Type B pancreatic cell (in vitro differentiated cells): ENCODE measurements at regions not wholly inside any gene's neighbourhood (a gene's known extent, or its start where the extent isn't known, plus 50 kb on each side); places are given as distances from the start of the nearest gene placed in this dataset.

ENCODE experiments used
- DNase-seq: peaks from one replicate; pipeline ENCODE4 v3.0.0; 2021; ENCODE audit warnings: mixed read lengths; ENCODE audit not compliant: unreplicated experiment; ENCODE audit errors: extremely low spot score
- H3K27ac Mint-ChIP-seq: 2 replicates; pipeline ENCODE4 v1.8.0; 2021; ENCODE audit warnings: mild to moderate bottlenecking, mixed read lengths
- H3K27me3 Mint-ChIP-seq: 2 replicates; pipeline ENCODE4 v1.8.0; 2021; ENCODE audit warnings: mixed read lengths
- H3K36me3 Mint-ChIP-seq: 2 replicates; pipeline ENCODE4 v1.8.0; 2021; ENCODE audit warnings: mixed read lengths
- H3K4me1 Mint-ChIP-seq: one replicate; pipeline ENCODE4 v1.8.0; 2021; ENCODE audit warnings: mixed read lengths; ENCODE audit not compliant: unreplicated experiment
- H3K4me3 Mint-ChIP-seq: 2 replicates; pipeline ENCODE4 v1.8.0; 2021; ENCODE audit warnings: mild to moderate bottlenecking, mixed read lengths
- H3K9me3 Mint-ChIP-seq: 2 replicates; pipeline ENCODE4 v1.8.0; 2021; ENCODE audit warnings: mixed read lengths
- CTCF ChIP-seq: fragments of 200-600 bp; sonication (generic); conservative IDR thresholded peaks from 2 replicates; pipeline ENCODE4 v1.5.0; 2021; ENCODE audit warnings: antibody characterized with exemption, mild to moderate bottlenecking

GRCh38 chr18:76553715-76554546 is 58.9 kb upstream of the ZNF516 start:
- Mint-ChIP-seq H3K4me1 (peaks cover 12% of the 10 kb centered on the region), H3K4me3 (no peak overlapping the region), H3K36me3 (peaks cover 3% of the 10 kb centered on the region), H3K27me3 (no peaks in the 10 kb centered on the region), H3K27ac (no peak overlapping the region), H3K9me3 (peaks cover 4% of the 10 kb centered on the region)
- TF ChIP-seq CTCF = no peak
- DNase-seq = no peak

- Mint-ChIP-seq H3K4me3 (no peak overlapping the region), H3K36me3 (peaks cover 3% of the 10 kb centered on the region), H3K4me1 (peaks cover 31% of the 10 kb centered on the region), H3K27me3 (no peaks in the 10 kb centered on the region), H3K27ac (no peak overlapping the region), H3K9me3 (peaks cover 4% of the 10 kb centered on the region)
- DNase-seq = no peak
- no peak for TF ChIP-seq CTCF
Measured at GRCh38 chr18:76548541-76548940, 53.5 kb upstream of the ZNF516 start.

GRCh38 chr18:76547296-76547695 is 52.3 kb upstream of the ZNF516 start:
- no peak for TF ChIP-seq CTCF
- Mint-ChIP-seq H3K9me3 (peaks cover 4% of the 10 kb centered on the region), H3K27me3 (no peaks in the 10 kb centered on the region), H3K27ac (peak overlapping the region; percentile 0), H3K4me3 (no peak overlapping the region), H3K4me1 (peaks cover 31% of the 10 kb centered on the region), H3K36me3 (peaks cover 3% of the 10 kb centered on the region)
- DNase-seq = no peak

- Mint-ChIP-seq H3K27me3 (no peaks in the 10 kb centered on the region), H3K9me3 (peaks cover 4% of the 10 kb centered on the region), H3K4me1 (peaks cover 31% of the 10 kb centered on the region), H3K36me3 (peaks cover 3% of the 10 kb centered on the region), H3K4me3 (peak overlapping the region; percentile 37), H3K27ac (peak overlapping the region; percentile 5)
- TF ChIP-seq CTCF = no peak
- DNase-seq = no peak
Measured at GRCh38 chr18:76546436-76546835, 51.4 kb upstream of the ZNF516 start.

- TF ChIP-seq CTCF = no peak
- no peaks in the 10 kb centered on the region for H3K27me3 Mint-ChIP-seq
- H3K36me3 Mint-ChIP-seq = peaks cover 3% of the 10 kb centered on the region
- DNase-seq = no peak
- H3K9me3 Mint-ChIP-seq = peaks cover 4% of the 10 kb centered on the region
- H3K27ac Mint-ChIP-seq = peak overlapping the region; percentile 5
- peaks cover 31% of the 10 kb centered on the region for H3K4me1 Mint-ChIP-seq
- peak overlapping the region; percentile 37 for H3K4me3 Mint-ChIP-seq
Measured at GRCh38 chr18:76546088-76546435, 51.0 kb upstream of the ZNF516 start.
